ENCODE measurements at regions not wholly inside any gene's neighbourhood (a gene's known extent, or its start where the extent isn't known, plus 50 kb on each side); places are given as distances from the start of the nearest gene placed in this dataset.
A peak's percentile ranks its signal among the peaks of the same experiment; 100 is the strongest.

DNA sequence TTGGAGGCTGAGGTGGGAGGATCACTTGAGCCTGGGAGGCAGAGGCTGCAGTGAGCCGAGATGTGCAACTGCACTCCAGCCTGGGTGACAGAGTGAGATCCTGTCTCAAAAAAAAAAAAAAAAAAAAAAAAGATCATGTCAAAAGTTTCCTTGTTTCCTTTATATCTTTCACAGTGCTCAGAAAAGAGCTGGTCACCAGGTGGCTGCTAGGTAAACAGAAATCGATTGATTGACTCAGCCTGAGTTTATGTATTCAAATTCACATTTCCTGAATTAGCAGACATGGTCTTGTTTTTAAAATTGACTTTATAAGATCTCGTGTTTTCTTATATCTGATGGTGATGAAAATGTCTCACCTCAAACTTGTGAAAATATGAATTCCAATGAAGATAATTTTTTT, 261.8 kb upstream of the FANCL start:
- Mint-ChIP-seq H3K9me3 (ENCODE audit: low read depth, unreplicated experiment) (no peaks in the 10 kb centered on the region), H3K27me3 (ENCODE audit: unreplicated experiment) (no peaks in the 10 kb centered on the region), H3K4me1 (ENCODE audit: low read depth, unreplicated experiment) (peaks cover 40% of the 10 kb centered on the region), H3K4me3 (ENCODE audit: low read depth, unreplicated experiment) (no peak overlapping the region), H3K27ac (ENCODE audit: unreplicated experiment) (peak overlapping the region; percentile 62), H3K36me3 (ENCODE audit: insufficient read depth, unreplicated experiment) (peaks cover 4% of the 10 kb centered on the region)
- no TSS peak for BruUV-seq (replicated peaks)
- CTCF ChIA-PET: interaction anchor here (0.6 to 0.9 kb wide), 7 partner anchors 11 to 486 kb away, joined by 3 to 7 read pairs (median 4); no protein-coding TSS in a partner anchor
- DNase-seq: peak; percentile 19
- TF ChIP-seq, protein P1, sequence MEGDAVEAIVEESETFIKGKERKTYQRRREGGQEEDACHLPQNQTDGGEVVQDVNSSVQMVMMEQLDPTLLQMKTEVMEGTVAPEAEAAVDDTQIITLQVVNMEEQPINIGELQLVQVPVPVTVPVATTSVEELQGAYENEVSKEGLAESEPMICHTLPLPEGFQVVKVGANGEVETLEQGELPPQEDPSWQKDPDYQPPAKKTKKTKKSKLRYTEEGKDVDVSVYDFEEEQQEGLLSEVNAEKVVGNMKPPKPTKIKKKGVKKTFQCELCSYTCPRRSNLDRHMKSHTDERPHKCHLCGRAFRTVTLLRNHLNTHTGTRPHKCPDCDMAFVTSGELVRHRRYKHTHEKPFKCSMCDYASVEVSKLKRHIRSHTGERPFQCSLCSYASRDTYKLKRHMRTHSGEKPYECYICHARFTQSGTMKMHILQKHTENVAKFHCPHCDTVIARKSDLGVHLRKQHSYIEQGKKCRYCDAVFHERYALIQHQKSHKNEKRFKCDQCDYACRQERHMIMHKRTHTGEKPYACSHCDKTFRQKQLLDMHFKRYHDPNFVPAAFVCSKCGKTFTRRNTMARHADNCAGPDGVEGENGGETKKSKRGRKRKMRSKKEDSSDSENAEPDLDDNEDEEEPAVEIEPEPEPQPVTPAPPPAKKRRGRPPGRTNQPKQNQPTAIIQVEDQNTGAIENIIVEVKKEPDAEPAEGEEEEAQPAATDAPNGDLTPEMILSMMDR (IDR thresholded peaks at IDR 0.05; ENCODE audit: unreplicated experiment): no peak
- intact Hi-C loops (cut with micrococcal nuclease; ENCODE audit: unreplicated experiment): loop anchor here (2.0 to 5.0 kb wide), 2 partner anchors 49 to 54 kb away; no protein-coding TSS in a partner anchor

DNA sequence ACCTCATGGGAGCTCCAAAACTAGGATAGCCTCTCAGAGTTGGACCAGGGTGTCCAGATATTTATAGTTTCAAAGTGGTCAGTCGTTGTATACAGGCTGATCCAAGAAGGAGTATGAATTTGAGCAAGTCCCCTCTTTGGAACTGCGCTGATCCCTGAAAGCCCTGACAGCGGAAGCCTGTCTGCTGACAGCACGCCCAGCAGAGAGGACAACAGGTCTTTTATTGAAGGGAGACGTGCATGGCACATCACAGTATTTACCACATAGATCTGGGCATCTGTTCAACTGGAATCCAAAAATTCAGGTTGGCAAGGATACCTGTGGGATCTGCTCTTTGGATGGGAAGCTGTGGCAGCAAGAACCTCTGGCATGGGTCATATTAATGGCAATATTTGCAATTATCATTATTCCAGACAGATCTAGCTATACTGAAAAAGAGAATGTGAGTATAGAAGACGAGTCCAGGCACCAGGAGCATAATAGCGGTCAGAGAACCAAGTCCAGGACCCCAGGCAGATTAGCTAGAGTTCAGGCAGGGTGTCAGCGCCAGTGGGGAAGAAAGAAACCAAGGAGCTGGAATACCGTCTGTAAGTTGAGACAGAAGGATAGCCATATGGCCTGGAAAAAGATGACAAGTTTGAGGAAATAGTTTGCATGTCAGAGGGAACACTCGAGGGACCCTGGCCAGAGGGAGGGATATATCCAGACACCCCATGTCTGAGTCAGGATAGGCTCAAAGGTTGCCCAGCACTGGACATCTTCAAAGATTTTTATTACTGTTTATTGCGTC, 260.4 kb upstream of the FANCL start:
- TF ChIP-seq, protein P1 (IDR thresholded peaks at IDR 0.05; ENCODE audit: unreplicated experiment): no peak
- intact Hi-C loops (cut with micrococcal nuclease; ENCODE audit: unreplicated experiment): loop anchor here (2.0 to 5.0 kb wide), 2 partner anchors 51 to 53 kb away; no protein-coding TSS in a partner anchor
- Mint-ChIP-seq H3K4me3 (ENCODE audit: low read depth, unreplicated experiment) (no peak overlapping the region), H3K9me3 (ENCODE audit: low read depth, unreplicated experiment) (no peaks in the 10 kb centered on the region), H3K36me3 (ENCODE audit: insufficient read depth, unreplicated experiment) (peaks cover 9% of the 10 kb centered on the region), H3K27ac (ENCODE audit: unreplicated experiment) (no peak overlapping the region), H3K27me3 (ENCODE audit: unreplicated experiment) (no peaks in the 10 kb centered on the region), H3K4me1 (ENCODE audit: low read depth, unreplicated experiment) (peaks cover 53% of the 10 kb centered on the region)
- CTCF ChIA-PET: no interaction called here
- BruUV-seq (replicated peaks): no TSS peak
- no peak for DNase-seq

DNA sequence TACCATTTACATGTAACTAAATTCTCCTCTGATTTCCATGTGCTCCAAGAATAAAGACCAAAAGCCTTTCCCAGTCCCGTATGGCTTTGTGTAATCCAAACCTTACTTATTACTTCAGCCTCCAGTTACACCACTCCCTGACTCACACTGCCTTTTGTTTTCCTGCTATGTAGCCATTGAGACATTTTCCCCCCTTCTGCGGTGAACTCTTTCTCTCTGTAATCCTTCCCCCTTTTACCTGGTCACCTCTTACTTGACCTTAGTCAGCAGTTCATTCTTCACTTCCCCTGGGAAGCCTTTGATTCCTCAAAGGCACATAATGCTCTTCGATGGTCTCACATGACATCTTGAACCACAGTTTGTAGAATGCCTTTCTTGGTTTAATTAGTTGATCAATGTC, 256.0 kb upstream of the FANCL start:
- Mint-ChIP-seq H3K27ac (ENCODE audit: unreplicated experiment) (peak overlapping the region; percentile 78), H3K27me3 (ENCODE audit: unreplicated experiment) (no peaks in the 10 kb centered on the region), H3K9me3 (ENCODE audit: low read depth, unreplicated experiment) (no peaks in the 10 kb centered on the region), H3K4me3 (ENCODE audit: low read depth, unreplicated experiment) (peak overlapping the region; percentile 17), H3K36me3 (ENCODE audit: insufficient read depth, unreplicated experiment) (peaks cover 6% of the 10 kb centered on the region), H3K4me1 (ENCODE audit: low read depth, unreplicated experiment) (peaks cover 24% of the 10 kb centered on the region)
- TF ChIP-seq, protein P1 (IDR thresholded peaks at IDR 0.05; ENCODE audit: unreplicated experiment): no peak
- CTCF ChIA-PET: no interaction called here
- peak; percentile 39 for DNase-seq
- BruUV-seq (replicated peaks): no TSS peak
- intact Hi-C loops (cut with micrococcal nuclease; ENCODE audit: unreplicated experiment): no loop called here

DNA sequence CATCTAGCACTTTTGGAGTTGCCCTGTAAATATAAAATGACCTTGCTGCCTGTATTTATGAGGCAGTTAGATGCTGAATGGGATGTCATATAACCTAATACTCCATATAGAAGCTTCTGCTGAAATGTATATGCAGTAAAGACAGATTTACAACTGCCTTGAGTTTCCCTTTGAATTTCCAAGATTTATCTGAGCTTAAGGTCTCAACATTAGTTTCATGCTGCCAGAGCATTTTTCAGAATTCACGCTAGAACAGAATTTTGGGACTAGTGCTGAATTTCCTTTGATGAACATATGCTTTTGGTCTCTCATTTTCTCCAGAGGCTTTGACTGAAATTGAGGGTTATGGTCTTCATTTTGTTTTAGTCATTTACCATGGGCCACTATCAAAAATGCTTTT, 254.7 kb upstream of the FANCL start:
- no TSS peak for BruUV-seq (replicated peaks)
- intact Hi-C loops (cut with micrococcal nuclease; ENCODE audit: unreplicated experiment): no loop called here
- H3K27ac Mint-ChIP-seq (ENCODE audit: unreplicated experiment): no peak overlapping the region
- no peaks in the 10 kb centered on the region for H3K27me3 Mint-ChIP-seq (ENCODE audit: unreplicated experiment)
- peaks cover 6% of the 10 kb centered on the region for H3K36me3 Mint-ChIP-seq (ENCODE audit: insufficient read depth, unreplicated experiment)
- CTCF ChIA-PET: no interaction called here
- peaks cover 17% of the 10 kb centered on the region for H3K4me1 Mint-ChIP-seq (ENCODE audit: low read depth, unreplicated experiment)
- TF ChIP-seq, protein P1 (IDR thresholded peaks at IDR 0.05; ENCODE audit: unreplicated experiment): no peak
- H3K9me3 Mint-ChIP-seq (ENCODE audit: low read depth, unreplicated experiment): no peaks in the 10 kb centered on the region
- H3K4me3 Mint-ChIP-seq (ENCODE audit: low read depth, unreplicated experiment): no peak overlapping the region
- DNase-seq: no peak

All from Calu3 (cell line).